ENCODE measurements at regions not wholly inside any gene's neighbourhood (a gene's known extent, or its start where the extent isn't known, plus 50 kb on each side); places are given as distances from the start of the nearest gene placed in this dataset.

GRCh38 chr1:112285316-112285715 lies 110.7 kb upstream of the CTTNBP2NL start:
- Mint-ChIP-seq H3K9me3 (peaks cover 5% of the 10 kb centered on the region), H3K4me1 (no peaks in the 10 kb centered on the region), H3K4me3 (no peak overlapping the region), H3K27ac (no peak overlapping the region), H3K27me3 (peaks cover 19% of the 10 kb centered on the region), H3K36me3 (ENCODE audit: low read depth) (no peaks in the 10 kb centered on the region)
- no peak for DNase-seq
- no peak for ATAC-seq

GRCh38 chr1:112285746-112286145 lies 110.3 kb upstream of the CTTNBP2NL start:
- DNase-seq, result no peak
- H3K9me3 Mint-ChIP-seq, result peaks cover 5% of the 10 kb centered on the region
- H3K36me3 Mint-ChIP-seq (ENCODE audit: low read depth), result no peaks in the 10 kb centered on the region
- no peak overlapping the region for H3K4me3 Mint-ChIP-seq
- H3K4me1 Mint-ChIP-seq, result no peaks in the 10 kb centered on the region
- H3K27me3 Mint-ChIP-seq, result peaks cover 19% of the 10 kb centered on the region
- ATAC-seq, result no peak
- no peak overlapping the region for H3K27ac Mint-ChIP-seq

- H3K27ac Mint-ChIP-seq, result no peak overlapping the region
- DNase-seq, result no peak
- H3K9me3 Mint-ChIP-seq, result no peaks in the 10 kb centered on the region
- no peaks in the 10 kb centered on the region for H3K4me1 Mint-ChIP-seq
- H3K27me3 Mint-ChIP-seq, result peaks cover 8% of the 10 kb centered on the region
- ATAC-seq, result no peak
- H3K4me3 Mint-ChIP-seq, result no peak overlapping the region
- no peaks in the 10 kb centered on the region for H3K36me3 Mint-ChIP-seq (ENCODE audit: low read depth)
Measured at GRCh38 chr1:112296908-112297307, 99.1 kb upstream of the CTTNBP2NL start.

GRCh38 chr1:112297536-112297935 lies 98.5 kb upstream of the CTTNBP2NL start:
- Mint-ChIP-seq H3K4me1 (no peaks in the 10 kb centered on the region), H3K4me3 (no peak overlapping the region), H3K27me3 (peaks cover 6% of the 10 kb centered on the region), H3K27ac (no peak overlapping the region), H3K36me3 (ENCODE audit: low read depth) (no peaks in the 10 kb centered on the region), H3K9me3 (no peaks in the 10 kb centered on the region)
- ATAC-seq (no peak), DNase-seq (no peak)

- Mint-ChIP-seq H3K9me3 (no peaks in the 10 kb centered on the region), H3K36me3 (ENCODE audit: low read depth) (no peaks in the 10 kb centered on the region), H3K27me3 (peaks cover 6% of the 10 kb centered on the region), H3K4me1 (no peaks in the 10 kb centered on the region), H3K4me3 (no peak overlapping the region), H3K27ac (no peak overlapping the region)
- peak; percentile 36 for DNase-seq
- ATAC-seq, result no peak
Measured at GRCh38 chr1:112298558-112298957, 97.5 kb upstream of the CTTNBP2NL start.

- DNase-seq (no peak), ATAC-seq (no peak)
- Mint-ChIP-seq H3K27me3 (peaks cover 6% of the 10 kb centered on the region), H3K4me1 (no peaks in the 10 kb centered on the region), H3K27ac (no peak overlapping the region), H3K36me3 (ENCODE audit: low read depth) (no peaks in the 10 kb centered on the region), H3K4me3 (no peak overlapping the region), H3K9me3 (no peaks in the 10 kb centered on the region)
Measured at GRCh38 chr1:112304126-112304525, 91.9 kb upstream of the CTTNBP2NL start.

- peaks cover 6% of the 10 kb centered on the region for H3K27me3 Mint-ChIP-seq
- no peak overlapping the region for H3K4me3 Mint-ChIP-seq
- no peaks in the 10 kb centered on the region for H3K9me3 Mint-ChIP-seq
- no peak for DNase-seq
- no peaks in the 10 kb centered on the region for H3K36me3 Mint-ChIP-seq (ENCODE audit: low read depth)
- no peaks in the 10 kb centered on the region for H3K4me1 Mint-ChIP-seq
- ATAC-seq, result no peak
- H3K27ac Mint-ChIP-seq, result no peak overlapping the region
Measured at GRCh38 chr1:112304612-112305011, 91.4 kb upstream of the CTTNBP2NL start.

- no peaks in the 10 kb centered on the region for H3K4me1 Mint-ChIP-seq
- H3K27me3 Mint-ChIP-seq, result peaks cover 16% of the 10 kb centered on the region
- no peak overlapping the region for H3K27ac Mint-ChIP-seq
- no peaks in the 10 kb centered on the region for H3K9me3 Mint-ChIP-seq
- no peak for ATAC-seq
- no peak for DNase-seq
- H3K36me3 Mint-ChIP-seq (ENCODE audit: low read depth), result no peaks in the 10 kb centered on the region
- no peak overlapping the region for H3K4me3 Mint-ChIP-seq
Measured at GRCh38 chr1:112307930-112308591, 88.0 kb upstream of the CTTNBP2NL start.

- H3K4me3 Mint-ChIP-seq, result no peak overlapping the region
- DNase-seq (no peak), ATAC-seq (no peak)
- H3K4me1 Mint-ChIP-seq, result no peaks in the 10 kb centered on the region
- H3K36me3 Mint-ChIP-seq (ENCODE audit: low read depth), result no peaks in the 10 kb centered on the region
- H3K27ac Mint-ChIP-seq, result no peak overlapping the region
- peaks cover 16% of the 10 kb centered on the region for H3K27me3 Mint-ChIP-seq
- no peaks in the 10 kb centered on the region for H3K9me3 Mint-ChIP-seq
Measured at GRCh38 chr1:112308716-112309115, 87.3 kb upstream of the CTTNBP2NL start.

GRCh38 chr1:112309499-112309898 lies 86.5 kb upstream of the CTTNBP2NL start:
- DNase-seq, result no peak
- H3K4me3 Mint-ChIP-seq, result no peak overlapping the region
- ATAC-seq, result no peak
- no peaks in the 10 kb centered on the region for H3K9me3 Mint-ChIP-seq
- no peaks in the 10 kb centered on the region for H3K36me3 Mint-ChIP-seq (ENCODE audit: low read depth)
- H3K27me3 Mint-ChIP-seq, result peaks cover 18% of the 10 kb centered on the region
- no peak overlapping the region for H3K27ac Mint-ChIP-seq
- no peaks in the 10 kb centered on the region for H3K4me1 Mint-ChIP-seq

GRCh38 chr1:112312315-112312714 lies 83.7 kb upstream of the CTTNBP2NL start:
- ATAC-seq (no peak), DNase-seq (no peak)
- H3K9me3 Mint-ChIP-seq, result no peaks in the 10 kb centered on the region
- H3K4me3 Mint-ChIP-seq, result no peak overlapping the region
- no peak overlapping the region for H3K27ac Mint-ChIP-seq
- H3K36me3 Mint-ChIP-seq (ENCODE audit: low read depth), result no peaks in the 10 kb centered on the region
- H3K27me3 Mint-ChIP-seq, result peaks cover 16% of the 10 kb centered on the region
- H3K4me1 Mint-ChIP-seq, result no peaks in the 10 kb centered on the region

- H3K27ac Mint-ChIP-seq, result no peak overlapping the region
- ATAC-seq, result no peak
- no peaks in the 10 kb centered on the region for H3K4me1 Mint-ChIP-seq
- peaks cover 16% of the 10 kb centered on the region for H3K27me3 Mint-ChIP-seq
- no peaks in the 10 kb centered on the region for H3K9me3 Mint-ChIP-seq
- no peak overlapping the region for H3K4me3 Mint-ChIP-seq
- no peak for DNase-seq
- no peaks in the 10 kb centered on the region for H3K36me3 Mint-ChIP-seq (ENCODE audit: low read depth)
Measured at GRCh38 chr1:112312879-112313278, 83.1 kb upstream of the CTTNBP2NL start.

- Mint-ChIP-seq H3K36me3 (ENCODE audit: low read depth) (no peaks in the 10 kb centered on the region), H3K27ac (no peak overlapping the region), H3K27me3 (peaks cover 20% of the 10 kb centered on the region), H3K9me3 (no peaks in the 10 kb centered on the region), H3K4me1 (no peaks in the 10 kb centered on the region), H3K4me3 (no peak overlapping the region)
- ATAC-seq (no peak), DNase-seq (no peak)
Measured at GRCh38 chr1:112316254-112316913, 79.6 kb upstream of the CTTNBP2NL start.

- H3K36me3 Mint-ChIP-seq (ENCODE audit: low read depth), result no peaks in the 10 kb centered on the region
- ATAC-seq, result no peak
- no peak overlapping the region for H3K4me3 Mint-ChIP-seq
- peaks cover 14% of the 10 kb centered on the region for H3K27me3 Mint-ChIP-seq
- no peaks in the 10 kb centered on the region for H3K4me1 Mint-ChIP-seq
- no peaks in the 10 kb centered on the region for H3K9me3 Mint-ChIP-seq
- no peak for DNase-seq
- H3K27ac Mint-ChIP-seq, result no peak overlapping the region
Measured at GRCh38 chr1:112317140-112317539, 78.9 kb upstream of the CTTNBP2NL start.

GRCh38 chr1:112317611-112318062 lies 78.4 kb upstream of the CTTNBP2NL start:
- no peak overlapping the region for H3K4me3 Mint-ChIP-seq
- DNase-seq (no peak), ATAC-seq (no peak)
- H3K36me3 Mint-ChIP-seq (ENCODE audit: low read depth), result no peaks in the 10 kb centered on the region
- no peaks in the 10 kb centered on the region for H3K4me1 Mint-ChIP-seq
- H3K9me3 Mint-ChIP-seq, result no peaks in the 10 kb centered on the region
- H3K27ac Mint-ChIP-seq, result no peak overlapping the region
- H3K27me3 Mint-ChIP-seq, result peaks cover 14% of the 10 kb centered on the region
